Type B pancreatic cell (in vitro differentiated cells): ENCODE measurements at regions not wholly inside any gene's neighbourhood (a gene's known extent, or its start where the extent isn't known, plus 50 kb on each side); places are given as distances from the start of the nearest gene placed in this dataset.

ENCODE experiments used
- DNase-seq: peaks from one replicate; pipeline ENCODE4 v3.0.0; 2021; ENCODE audit warnings: mixed read lengths; ENCODE audit not compliant: unreplicated experiment; ENCODE audit errors: extremely low spot score
- H3K27ac Mint-ChIP-seq: 2 replicates; pipeline ENCODE4 v1.8.0; 2021; ENCODE audit warnings: mild to moderate bottlenecking, mixed read lengths
- H3K27me3 Mint-ChIP-seq: 2 replicates; pipeline ENCODE4 v1.8.0; 2021; ENCODE audit warnings: mixed read lengths
- H3K36me3 Mint-ChIP-seq: 2 replicates; pipeline ENCODE4 v1.8.0; 2021; ENCODE audit warnings: mixed read lengths
- H3K4me1 Mint-ChIP-seq: one replicate; pipeline ENCODE4 v1.8.0; 2021; ENCODE audit warnings: mixed read lengths; ENCODE audit not compliant: unreplicated experiment
- H3K4me3 Mint-ChIP-seq: 2 replicates; pipeline ENCODE4 v1.8.0; 2021; ENCODE audit warnings: mild to moderate bottlenecking, mixed read lengths
- H3K9me3 Mint-ChIP-seq: 2 replicates; pipeline ENCODE4 v1.8.0; 2021; ENCODE audit warnings: mixed read lengths
- CTCF ChIP-seq: fragments of 200-600 bp; sonication (generic); conservative IDR thresholded peaks from 2 replicates; pipeline ENCODE4 v1.5.0; 2021; ENCODE audit warnings: antibody characterized with exemption, mild to moderate bottlenecking

DNA sequence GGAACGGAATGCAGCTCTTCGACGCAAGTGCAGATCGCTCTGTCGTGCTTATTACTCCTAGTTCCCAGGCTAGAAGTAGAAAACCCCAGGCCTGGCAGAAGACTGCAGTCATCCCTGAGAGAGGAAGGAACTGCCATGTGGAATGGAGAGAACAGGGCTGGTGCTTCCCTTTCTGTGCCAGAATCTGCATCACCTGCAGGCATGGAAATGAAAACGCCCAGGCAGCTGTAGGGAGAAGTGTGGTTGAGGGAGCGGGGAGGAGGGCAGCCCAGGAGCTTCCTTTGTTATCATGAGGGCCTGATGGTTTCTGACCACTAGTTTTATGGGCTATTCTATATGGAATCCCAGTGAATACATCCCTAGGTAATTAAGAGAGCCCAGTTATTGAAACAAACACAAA lies 79.4 kb upstream of the SMIM21 start:
- H3K36me3 Mint-ChIP-seq, result no peaks in the 10 kb centered on the region
- DNase-seq, result no peak
- H3K27me3 Mint-ChIP-seq, result no peaks in the 10 kb centered on the region
- H3K4me3 Mint-ChIP-seq, result no peak overlapping the region
- H3K4me1 Mint-ChIP-seq, result peaks cover 8% of the 10 kb centered on the region
- no peak for TF ChIP-seq CTCF
- H3K27ac Mint-ChIP-seq, result no peak overlapping the region
- no peaks in the 10 kb centered on the region for H3K9me3 Mint-ChIP-seq

GRCh38 chr18:75504469-75504868 lies 77.0 kb upstream of the SMIM21 start:
- peaks cover 8% of the 10 kb centered on the region for H3K4me1 Mint-ChIP-seq
- DNase-seq, result no peak
- H3K9me3 Mint-ChIP-seq, result no peaks in the 10 kb centered on the region
- H3K36me3 Mint-ChIP-seq, result no peaks in the 10 kb centered on the region
- no peak overlapping the region for H3K4me3 Mint-ChIP-seq
- H3K27me3 Mint-ChIP-seq, result no peaks in the 10 kb centered on the region
- TF ChIP-seq CTCF, result no peak
- H3K27ac Mint-ChIP-seq, result no peak overlapping the region

- no peak for DNase-seq
- no peak for TF ChIP-seq CTCF
- Mint-ChIP-seq H3K4me1 (peaks cover 8% of the 10 kb centered on the region), H3K4me3 (no peak overlapping the region), H3K9me3 (no peaks in the 10 kb centered on the region), H3K27ac (no peak overlapping the region), H3K36me3 (no peaks in the 10 kb centered on the region), H3K27me3 (no peaks in the 10 kb centered on the region)
Observed at GRCh38 chr18:75503615-75504014, 76.1 kb upstream of the SMIM21 start.

- H3K27me3 Mint-ChIP-seq, result no peaks in the 10 kb centered on the region
- no peak overlapping the region for H3K4me3 Mint-ChIP-seq
- H3K4me1 Mint-ChIP-seq, result peaks cover 8% of the 10 kb centered on the region
- H3K9me3 Mint-ChIP-seq, result no peaks in the 10 kb centered on the region
- no peaks in the 10 kb centered on the region for H3K36me3 Mint-ChIP-seq
- no peak for TF ChIP-seq CTCF
- no peak overlapping the region for H3K27ac Mint-ChIP-seq
- no peak for DNase-seq
Observed at GRCh38 chr18:75502286-75502685, 74.8 kb upstream of the SMIM21 start.

GRCh38 chr18:75500545-75500944 lies 73.0 kb upstream of the SMIM21 start:
- TF ChIP-seq CTCF, result no peak
- Mint-ChIP-seq H3K4me1 (peaks cover 11% of the 10 kb centered on the region), H3K9me3 (no peaks in the 10 kb centered on the region), H3K27ac (no peak overlapping the region), H3K36me3 (no peaks in the 10 kb centered on the region), H3K27me3 (no peaks in the 10 kb centered on the region), H3K4me3 (no peak overlapping the region)
- no peak for DNase-seq

DNA sequence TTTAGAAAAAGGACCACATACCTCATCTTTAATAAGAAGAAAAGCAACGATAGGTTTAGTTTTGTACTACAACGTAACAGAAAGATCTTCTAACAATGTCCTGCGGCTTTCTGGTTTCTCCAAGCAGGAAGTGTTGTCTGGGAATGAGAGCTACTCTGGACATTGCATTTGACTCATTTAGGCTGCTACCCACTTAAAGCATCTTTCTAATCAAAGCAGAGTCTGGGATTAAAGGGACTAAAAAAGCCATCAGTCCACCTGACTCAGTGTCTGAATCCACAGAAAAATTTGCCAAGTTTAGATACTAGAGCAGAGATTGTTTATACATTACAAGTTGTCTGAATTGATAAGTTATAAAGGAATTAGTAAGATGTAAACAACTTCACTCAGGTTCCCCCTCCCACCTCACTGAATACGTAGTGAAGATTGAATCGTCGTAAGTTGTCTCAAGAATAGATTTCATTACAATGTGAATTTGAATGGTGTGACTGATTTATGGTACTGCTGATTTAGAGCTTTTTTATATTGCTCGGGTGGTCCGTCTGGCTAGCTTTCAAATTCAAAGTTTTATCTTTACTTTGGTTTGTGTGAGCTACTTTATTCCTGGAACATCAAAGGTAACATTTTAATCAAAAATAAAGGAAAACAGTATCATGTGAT lies 70.2 kb upstream of the SMIM21 start:
- DNase-seq, result no peak
- Mint-ChIP-seq H3K4me1 (peaks cover 7% of the 10 kb centered on the region), H3K4me3 (no peak overlapping the region), H3K36me3 (no peaks in the 10 kb centered on the region), H3K9me3 (no peaks in the 10 kb centered on the region), H3K27ac (no peak overlapping the region), H3K27me3 (no peaks in the 10 kb centered on the region)
- no peak for TF ChIP-seq CTCF
